AG10803 (cell line): ENCODE measurements at regions not wholly inside any gene's neighbourhood (a gene's known extent, or its start where the extent isn't known, plus 50 kb on each side); places are given as distances from the start of the nearest gene placed in this dataset.
A peak's percentile ranks its signal among the peaks of the same experiment; 100 is the strongest.

ENCODE experiments used
- DNase-seq: peaks from one replicate; pipeline ENCODE4 v3.0.0; 2010; ENCODE audit warnings: low read depth
- H3K4me3 ChIP-seq: 2 replicates; pipeline ENCODE4 v1.5.1; 2011; ENCODE audit warnings: mild to moderate bottlenecking, low read length, control low read depth
- TF ChIP-seq, protein P1 (sequence below): conservative IDR thresholded peaks from 2 replicates; pipeline ENCODE4 v1.5.1; 2011; ENCODE audit warnings: mild to moderate bottlenecking, low read length, control low read depth, inconsistent platforms

DNA sequence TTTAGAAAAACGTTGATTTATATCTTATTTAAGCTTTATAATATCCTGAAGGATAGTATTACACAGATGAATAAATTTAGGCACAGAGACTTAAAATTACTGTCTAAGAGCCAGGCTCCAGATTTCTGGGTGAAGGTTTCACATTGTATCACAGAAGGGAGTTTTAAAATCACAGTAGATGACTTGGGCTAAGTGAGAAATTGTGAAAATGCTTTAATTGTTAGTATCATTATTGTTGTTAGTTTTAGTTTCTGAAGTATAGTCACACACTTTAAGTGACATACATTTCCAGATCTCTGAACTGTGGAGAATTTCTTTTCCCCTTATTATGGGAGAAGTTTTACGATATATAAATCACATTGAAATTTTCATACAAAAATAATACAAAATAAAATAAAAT, 83.5 kb downstream of the NDUFS5 start:
- DNase-seq: no peak
- TF ChIP-seq, protein P1, sequence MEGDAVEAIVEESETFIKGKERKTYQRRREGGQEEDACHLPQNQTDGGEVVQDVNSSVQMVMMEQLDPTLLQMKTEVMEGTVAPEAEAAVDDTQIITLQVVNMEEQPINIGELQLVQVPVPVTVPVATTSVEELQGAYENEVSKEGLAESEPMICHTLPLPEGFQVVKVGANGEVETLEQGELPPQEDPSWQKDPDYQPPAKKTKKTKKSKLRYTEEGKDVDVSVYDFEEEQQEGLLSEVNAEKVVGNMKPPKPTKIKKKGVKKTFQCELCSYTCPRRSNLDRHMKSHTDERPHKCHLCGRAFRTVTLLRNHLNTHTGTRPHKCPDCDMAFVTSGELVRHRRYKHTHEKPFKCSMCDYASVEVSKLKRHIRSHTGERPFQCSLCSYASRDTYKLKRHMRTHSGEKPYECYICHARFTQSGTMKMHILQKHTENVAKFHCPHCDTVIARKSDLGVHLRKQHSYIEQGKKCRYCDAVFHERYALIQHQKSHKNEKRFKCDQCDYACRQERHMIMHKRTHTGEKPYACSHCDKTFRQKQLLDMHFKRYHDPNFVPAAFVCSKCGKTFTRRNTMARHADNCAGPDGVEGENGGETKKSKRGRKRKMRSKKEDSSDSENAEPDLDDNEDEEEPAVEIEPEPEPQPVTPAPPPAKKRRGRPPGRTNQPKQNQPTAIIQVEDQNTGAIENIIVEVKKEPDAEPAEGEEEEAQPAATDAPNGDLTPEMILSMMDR: no peak
- no peak overlapping the region for H3K4me3 ChIP-seq

DNA sequence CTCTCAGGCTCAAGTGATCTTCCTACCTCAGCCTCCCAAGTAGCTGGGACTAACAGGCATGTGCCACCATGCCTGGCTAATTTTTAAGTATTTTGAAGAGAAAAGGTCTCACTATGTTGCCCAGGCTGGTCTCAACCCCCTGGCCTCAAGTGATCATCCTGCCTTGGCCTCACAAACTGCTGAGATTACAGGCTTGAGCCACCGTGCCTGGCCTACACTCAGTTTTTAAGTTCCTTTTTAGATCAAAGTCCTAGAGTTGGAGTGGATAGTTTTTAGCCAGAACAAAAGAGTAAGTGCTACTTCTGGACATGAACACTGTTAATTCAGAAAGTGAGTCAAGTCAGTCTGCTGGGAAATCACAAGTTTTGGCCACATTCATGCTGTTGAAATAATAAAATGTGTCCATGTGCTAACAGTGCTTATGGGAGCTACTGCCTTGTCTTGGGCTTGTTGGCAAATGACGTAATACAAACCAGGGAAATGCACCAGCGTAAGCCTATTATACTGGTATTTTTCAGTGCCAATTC, 84.2 kb downstream of the NDUFS5 start:
- peak; percentile 97 for DNase-seq
- H3K4me3 ChIP-seq: peak overlapping the region; percentile 26

DNA sequence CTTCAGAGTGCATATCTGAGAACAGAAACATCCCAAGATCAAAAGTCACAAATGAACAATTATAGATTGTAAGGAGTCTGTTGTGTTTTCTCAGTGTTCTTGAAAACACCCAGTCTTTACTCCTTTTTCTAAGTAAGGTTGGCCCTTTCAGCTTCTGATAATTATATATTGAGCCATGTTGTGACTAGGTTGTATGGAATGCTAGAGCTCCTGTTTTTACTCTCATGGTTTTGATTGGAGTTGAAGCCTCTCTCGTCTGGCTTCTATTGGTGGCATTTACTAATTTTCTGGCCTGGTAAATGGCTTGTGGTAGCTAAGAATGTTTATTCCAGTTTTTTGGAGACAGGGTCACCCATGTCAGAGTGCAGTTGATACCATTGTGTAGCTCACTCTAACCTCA, 84.7 kb downstream of the NDUFS5 start:
- no peak overlapping the region for H3K4me3 ChIP-seq
- peak; percentile 85 for DNase-seq
- TF ChIP-seq, protein P1: no peak

More for the DNA sequence above, 84.2 kb downstream of the NDUFS5 start:
- TF ChIP-seq, protein P1: no peak

DNA sequence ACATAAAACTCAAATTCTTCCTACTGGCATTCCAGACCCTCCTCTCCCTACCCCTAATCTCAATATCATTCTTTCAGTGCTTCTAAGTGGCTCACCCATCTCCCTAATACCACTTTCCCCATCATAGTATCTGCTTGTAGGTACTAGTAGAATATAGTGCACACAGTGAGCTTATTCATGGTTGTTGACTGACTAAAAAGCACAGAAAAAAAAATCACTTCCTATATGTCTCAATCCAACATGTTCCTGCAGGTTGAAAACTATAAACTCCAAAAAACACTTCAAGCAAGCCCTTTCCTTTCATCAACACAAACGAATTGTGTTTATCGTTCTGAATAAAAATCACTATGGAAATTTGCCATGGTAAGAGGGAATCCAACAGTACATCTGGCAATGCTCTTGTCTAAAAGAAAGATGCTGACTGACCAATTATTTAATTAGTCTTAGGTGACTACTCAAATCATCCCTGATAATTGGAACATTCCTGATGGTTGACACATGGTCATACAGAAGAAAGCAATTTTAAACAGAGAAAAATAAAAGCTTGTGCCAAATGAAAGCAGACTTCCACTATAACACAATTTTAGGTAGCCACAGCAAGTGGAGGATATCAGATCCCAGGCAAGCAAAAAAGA, 87.1 kb downstream of the NDUFS5 start:
- TF ChIP-seq, protein P1: no peak
- DNase-seq: peak; percentile 30
- no peak overlapping the region for H3K4me3 ChIP-seq

DNA sequence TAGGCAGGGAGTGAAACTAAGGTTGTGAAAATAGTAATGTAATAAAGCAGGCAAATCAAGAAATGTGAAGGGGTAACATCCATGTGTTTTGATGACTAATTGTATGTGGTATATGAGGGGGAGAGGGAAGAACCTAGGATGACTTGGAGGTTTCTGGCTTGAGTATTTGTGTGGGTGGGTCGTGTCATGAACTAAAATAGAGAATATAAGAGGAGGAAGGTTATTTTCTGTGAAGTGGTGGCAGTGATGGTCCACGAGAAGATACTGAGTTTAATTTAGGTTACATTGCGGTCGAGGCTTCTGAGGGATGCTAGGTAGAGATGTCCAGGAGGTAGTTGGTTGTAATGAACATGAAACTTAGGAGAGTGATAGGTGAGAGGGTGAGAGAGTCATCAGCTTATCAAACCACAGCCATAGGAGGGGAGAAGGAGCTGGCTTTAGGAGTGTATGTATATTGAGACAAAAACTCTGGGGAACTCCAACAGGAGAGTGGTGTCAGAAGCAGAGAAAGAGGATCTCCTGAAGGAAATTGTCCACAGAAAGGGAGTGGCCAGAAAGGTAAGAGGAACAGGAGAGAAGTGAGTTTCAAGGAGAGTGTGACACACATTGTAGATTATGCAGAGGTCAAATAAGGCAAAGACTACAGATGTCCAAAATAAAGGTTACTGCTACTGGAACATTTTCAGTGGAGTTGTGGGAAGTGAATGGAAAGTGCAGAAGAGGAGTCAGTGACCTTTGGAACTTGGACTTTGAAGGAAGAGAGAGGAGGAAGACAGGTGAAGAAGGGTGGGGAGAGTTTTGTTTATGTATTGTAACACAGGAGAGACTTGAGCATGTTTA, 89.0 kb upstream of the MACF1 start:
- H3K4me3 ChIP-seq: no peak overlapping the region
- peak; percentile 72 for DNase-seq
- TF ChIP-seq, protein P1: no peak

DNA sequence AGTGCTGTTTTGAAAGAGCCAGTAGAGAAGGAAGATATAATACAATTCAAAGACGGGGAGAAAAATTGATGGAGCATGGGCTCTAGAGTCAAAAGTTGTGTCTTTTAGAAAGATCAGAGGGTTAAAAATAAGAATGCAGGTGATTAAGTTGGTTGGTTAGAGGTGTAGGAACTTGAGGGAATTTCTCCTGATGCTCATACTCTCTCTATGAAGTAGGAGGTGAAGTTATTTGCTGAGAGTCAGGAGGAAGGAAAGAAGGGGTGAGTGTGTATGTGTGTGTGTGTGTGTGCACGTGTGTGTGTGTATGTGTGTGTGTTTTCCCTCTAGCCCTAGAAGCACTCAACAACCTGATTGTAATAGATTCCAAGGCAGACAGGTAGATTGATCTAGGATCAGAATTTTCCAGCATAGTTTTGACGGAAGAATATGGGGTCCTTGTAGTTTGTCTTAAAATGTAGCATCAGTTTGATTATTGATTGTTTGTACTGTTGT, 88.3 kb upstream of the MACF1 start:
- no peak for DNase-seq
- H3K4me3 ChIP-seq: no peak overlapping the region
- TF ChIP-seq, protein P1: no peak
